MM.1S (cell line): ENCODE measurements at regions not wholly inside any gene's neighbourhood (a gene's known extent, or its start where the extent isn't known, plus 50 kb on each side); places are given as distances from the start of the nearest gene placed in this dataset.

ENCODE experiments used
- EZH2 ChIP-seq: fragments of 300-600 bp; sonication (generic); optimal IDR thresholded peaks from 2 replicates; pipeline ENCODE3; 2017; ENCODE audit warnings: low read depth, mild to moderate bottlenecking, antibody characterized with exemption, low read length, mixed read lengths
- EZH2phosphoT487 ChIP-seq: fragments of 300-600 bp; sonication (generic); IDR thresholded peaks from 2 replicates; pipeline ENCODE4 v1.6.1; 2018; ENCODE audit warnings: antibody characterized with exemption, low read length
- TF ChIP-seq, protein P1 (sequence below): fragments of 300-600 bp; sonication (generic); IDR thresholded peaks from 2 replicates; pipeline ENCODE4 v1.5.1; 2016; ENCODE audit warnings: antibody characterized with exemption, low read length, mixed read lengths

DNA sequence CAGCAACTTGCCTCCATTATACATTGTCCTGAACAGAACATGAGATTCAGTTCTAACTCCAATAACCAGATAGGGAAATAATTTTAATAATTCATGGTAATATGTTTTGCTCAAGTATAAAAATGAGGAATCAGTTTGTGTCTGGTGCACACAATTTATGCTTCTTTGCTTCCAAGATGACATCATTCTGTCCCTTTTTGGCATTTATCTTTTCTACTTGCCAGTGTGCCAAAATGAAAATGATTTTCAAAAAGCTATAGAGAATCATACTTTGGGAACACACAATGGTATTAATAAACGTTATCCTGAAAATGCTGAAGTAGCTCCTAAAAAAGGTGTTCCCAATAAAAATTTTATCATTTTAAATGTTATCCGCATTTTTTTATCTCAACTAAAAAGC, 519.0 kb downstream of the CAAP1 start:
- TF ChIP-seq, protein P1, sequence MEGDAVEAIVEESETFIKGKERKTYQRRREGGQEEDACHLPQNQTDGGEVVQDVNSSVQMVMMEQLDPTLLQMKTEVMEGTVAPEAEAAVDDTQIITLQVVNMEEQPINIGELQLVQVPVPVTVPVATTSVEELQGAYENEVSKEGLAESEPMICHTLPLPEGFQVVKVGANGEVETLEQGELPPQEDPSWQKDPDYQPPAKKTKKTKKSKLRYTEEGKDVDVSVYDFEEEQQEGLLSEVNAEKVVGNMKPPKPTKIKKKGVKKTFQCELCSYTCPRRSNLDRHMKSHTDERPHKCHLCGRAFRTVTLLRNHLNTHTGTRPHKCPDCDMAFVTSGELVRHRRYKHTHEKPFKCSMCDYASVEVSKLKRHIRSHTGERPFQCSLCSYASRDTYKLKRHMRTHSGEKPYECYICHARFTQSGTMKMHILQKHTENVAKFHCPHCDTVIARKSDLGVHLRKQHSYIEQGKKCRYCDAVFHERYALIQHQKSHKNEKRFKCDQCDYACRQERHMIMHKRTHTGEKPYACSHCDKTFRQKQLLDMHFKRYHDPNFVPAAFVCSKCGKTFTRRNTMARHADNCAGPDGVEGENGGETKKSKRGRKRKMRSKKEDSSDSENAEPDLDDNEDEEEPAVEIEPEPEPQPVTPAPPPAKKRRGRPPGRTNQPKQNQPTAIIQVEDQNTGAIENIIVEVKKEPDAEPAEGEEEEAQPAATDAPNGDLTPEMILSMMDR: no peak
- no peak for TF ChIP-seq EZH2
- no peak for TF ChIP-seq EZH2phosphoT487
